NB4 (cell line): ENCODE measurements at regions not wholly inside any gene's neighbourhood (a gene's known extent, or its start where the extent isn't known, plus 50 kb on each side); places are given as distances from the start of the nearest gene placed in this dataset.

ENCODE experiments used
- DNase-seq: peaks from one replicate; pipeline ENCODE4 v3.0.0; 2010; ENCODE audit warnings: low read depth
- H3K4me3 ChIP-seq: one replicate; pipeline ENCODE4 v1.5.1; 2011; ENCODE audit warnings: mild to moderate bottlenecking, low read depth, low read length, moderate library complexity
- MYC ChIP-seq: IDR thresholded peaks from 2 replicates; pipeline ENCODE4 v1.6.1; 2011; ENCODE audit warnings: low read depth, low read length
- POLR2A ChIP-seq: IDR thresholded peaks from 2 replicates; pipeline ENCODE4 v1.6.1; 2011; ENCODE audit warnings: mild to moderate bottlenecking; ENCODE audit not compliant: insufficient read length; ENCODE audit errors: extremely low read depth
- TF ChIP-seq, protein P1 (sequence below): IDR thresholded peaks from one replicate; pipeline ENCODE4 v1.5.1; 2012; ENCODE audit warnings: low read depth, low read length
- TF ChIP-seq, protein P2 (sequence below): IDR thresholded peaks from 2 replicates; pipeline ENCODE4 v1.6.1; 2011; ENCODE audit warnings: low read depth, low read length

DNA sequence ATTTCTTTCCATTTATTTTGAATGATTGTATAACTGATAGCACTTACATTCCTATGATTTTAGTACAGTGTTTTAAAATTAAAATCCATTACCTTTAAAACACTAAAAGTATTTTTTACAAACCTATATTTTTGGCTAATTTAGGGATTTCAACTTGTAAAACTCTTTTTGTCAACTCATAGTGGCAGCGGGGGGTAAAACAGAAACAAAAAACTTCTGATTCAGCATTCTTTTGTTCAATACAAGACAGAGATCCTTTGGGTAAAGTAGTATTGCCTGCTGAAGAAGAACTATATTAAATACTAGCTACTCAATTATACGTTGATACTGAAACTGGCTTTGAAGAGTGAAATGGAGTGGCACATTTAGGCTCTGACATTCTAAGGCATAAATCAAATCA, 437.4 kb upstream of the CDH19 start:
- DNase-seq, result no peak
- TF ChIP-seq, protein P1, sequence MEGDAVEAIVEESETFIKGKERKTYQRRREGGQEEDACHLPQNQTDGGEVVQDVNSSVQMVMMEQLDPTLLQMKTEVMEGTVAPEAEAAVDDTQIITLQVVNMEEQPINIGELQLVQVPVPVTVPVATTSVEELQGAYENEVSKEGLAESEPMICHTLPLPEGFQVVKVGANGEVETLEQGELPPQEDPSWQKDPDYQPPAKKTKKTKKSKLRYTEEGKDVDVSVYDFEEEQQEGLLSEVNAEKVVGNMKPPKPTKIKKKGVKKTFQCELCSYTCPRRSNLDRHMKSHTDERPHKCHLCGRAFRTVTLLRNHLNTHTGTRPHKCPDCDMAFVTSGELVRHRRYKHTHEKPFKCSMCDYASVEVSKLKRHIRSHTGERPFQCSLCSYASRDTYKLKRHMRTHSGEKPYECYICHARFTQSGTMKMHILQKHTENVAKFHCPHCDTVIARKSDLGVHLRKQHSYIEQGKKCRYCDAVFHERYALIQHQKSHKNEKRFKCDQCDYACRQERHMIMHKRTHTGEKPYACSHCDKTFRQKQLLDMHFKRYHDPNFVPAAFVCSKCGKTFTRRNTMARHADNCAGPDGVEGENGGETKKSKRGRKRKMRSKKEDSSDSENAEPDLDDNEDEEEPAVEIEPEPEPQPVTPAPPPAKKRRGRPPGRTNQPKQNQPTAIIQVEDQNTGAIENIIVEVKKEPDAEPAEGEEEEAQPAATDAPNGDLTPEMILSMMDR, result no peak
- TF ChIP-seq, protein P2, sequence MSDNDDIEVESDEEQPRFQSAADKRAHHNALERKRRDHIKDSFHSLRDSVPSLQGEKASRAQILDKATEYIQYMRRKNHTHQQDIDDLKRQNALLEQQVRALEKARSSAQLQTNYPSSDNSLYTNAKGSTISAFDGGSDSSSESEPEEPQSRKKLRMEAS, result no peak
- no peak overlapping the region for H3K4me3 ChIP-seq

DNA sequence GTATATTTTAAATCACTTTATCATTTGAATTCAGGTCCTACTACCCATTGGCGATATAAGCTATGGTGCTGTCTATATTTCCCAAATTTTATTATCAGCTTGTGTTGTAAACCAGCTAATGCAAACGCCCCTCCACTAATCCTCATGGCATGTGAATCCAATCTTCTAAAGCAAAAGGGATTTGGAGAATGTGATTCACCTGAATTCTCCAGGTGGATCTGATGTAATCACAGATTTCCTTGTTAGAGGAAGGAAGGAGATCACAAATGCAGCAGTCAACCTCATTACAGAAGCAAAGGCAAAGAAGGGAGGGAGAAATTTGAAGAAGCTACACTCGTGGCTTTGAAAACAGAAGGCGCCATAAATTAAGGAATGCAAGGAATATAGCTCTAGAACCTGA, 431.1 kb upstream of the CDH19 start:
- no peak for DNase-seq
- no peak for TF ChIP-seq MYC
- TF ChIP-seq, protein P2, result no peak

DNA sequence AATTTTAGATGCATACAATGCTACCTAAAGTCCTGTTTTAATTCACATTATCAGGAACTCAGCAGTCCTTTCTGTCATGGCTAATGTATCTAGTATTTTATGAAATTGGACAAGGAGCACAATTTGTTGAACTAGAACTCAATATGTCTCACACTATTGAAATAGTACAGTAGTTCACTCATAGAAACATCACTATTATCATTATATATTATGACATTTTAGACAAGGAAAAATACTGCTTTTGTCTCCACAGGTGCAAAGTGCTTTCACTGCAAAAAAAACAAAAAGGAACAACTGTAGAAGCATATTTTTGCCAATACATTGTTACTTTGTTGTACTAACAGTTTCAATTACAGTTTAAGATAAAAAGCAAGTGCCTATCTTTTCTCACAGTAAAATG, 419.2 kb upstream of the CDH19 start:
- TF ChIP-seq MYC (no peak), POLR2A (no peak)
- TF ChIP-seq, protein P1, result no peak
- TF ChIP-seq, protein P2, result no peak
- no peak for DNase-seq
- no peak overlapping the region for H3K4me3 ChIP-seq

More for the DNA sequence above, 431.1 kb upstream of the CDH19 start:
- H3K4me3 ChIP-seq, result no peak overlapping the region

DNA sequence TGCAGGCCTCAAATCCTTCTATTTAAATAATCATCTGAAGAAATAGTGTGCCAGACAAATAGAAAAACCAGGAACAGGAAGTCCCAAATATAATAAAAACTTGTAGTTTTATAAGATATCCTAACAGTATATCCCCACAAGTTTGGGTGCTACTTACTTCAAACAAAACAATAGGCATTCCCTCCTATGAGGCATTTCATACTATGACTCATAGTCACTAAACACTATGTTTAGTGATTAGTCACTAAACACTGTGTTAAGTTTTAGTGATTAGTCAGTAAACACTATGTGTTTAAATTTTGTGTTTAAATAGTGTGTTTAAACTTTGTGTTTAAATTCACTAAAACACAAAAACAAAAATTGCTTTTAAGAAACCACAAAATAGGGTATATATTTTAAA, 407.0 kb upstream of the CDH19 start:
- DNase-seq, result no peak
- TF ChIP-seq, protein P1, result no peak
- TF ChIP-seq, protein P2, result no peak
- TF ChIP-seq POLR2A (no peak), MYC (no peak)
- H3K4me3 ChIP-seq, result no peak overlapping the region

DNA sequence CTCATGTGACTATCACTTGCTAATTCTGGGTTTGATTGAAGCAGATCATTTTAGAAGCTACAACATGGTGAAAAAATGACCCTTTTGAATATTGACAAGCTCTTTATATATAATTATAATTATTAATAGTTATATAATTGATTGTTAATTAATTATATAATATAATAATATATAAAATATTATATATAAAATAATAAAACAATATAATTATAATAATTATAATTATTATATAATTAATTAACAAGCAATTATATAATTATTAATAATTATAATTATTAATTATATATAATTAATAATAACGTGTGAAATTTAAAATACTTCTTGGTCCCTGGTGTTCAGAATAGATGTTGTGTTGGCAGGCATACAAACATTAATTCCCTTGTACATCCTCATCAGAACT, 404.1 kb upstream of the CDH19 start:
- H3K4me3 ChIP-seq, result no peak overlapping the region
- no peak for DNase-seq
- TF ChIP-seq, protein P2, result no peak
- TF ChIP-seq POLR2A (no peak), MYC (no peak)
- TF ChIP-seq, protein P1, result no peak

DNA sequence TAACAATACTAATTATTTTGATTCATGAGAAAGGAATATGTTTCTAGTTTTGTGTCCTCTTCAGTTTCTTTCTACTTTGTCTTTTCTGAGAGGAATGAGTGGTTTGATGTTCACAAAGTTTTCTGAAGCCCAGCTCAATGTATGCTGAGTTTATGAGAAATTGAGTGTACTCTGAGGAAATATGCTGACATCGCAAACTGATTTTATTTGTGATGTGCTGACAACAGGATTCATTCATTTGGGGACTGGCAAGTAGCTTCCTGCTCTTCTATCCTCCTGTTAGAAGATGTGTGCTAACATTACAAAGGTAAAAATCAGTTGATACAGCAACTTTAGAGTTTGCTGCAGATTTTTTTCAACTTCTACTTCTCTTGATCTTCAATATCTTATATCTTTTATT, 403.2 kb upstream of the CDH19 start:
- TF ChIP-seq MYC (no peak), POLR2A (no peak)
- TF ChIP-seq, protein P1, result no peak
- TF ChIP-seq, protein P2, result no peak
- DNase-seq, result no peak
- no peak overlapping the region for H3K4me3 ChIP-seq
